Prostate gland (tissue), 2 donors: ENCODE measurements at regions not wholly inside any gene's neighbourhood (a gene's known extent, or its start where the extent isn't known, plus 50 kb on each side); places are given as distances from the start of the nearest gene placed in this dataset.

Experiments used
- CTCF ChIP-seq, 4 experiments: fragments of 200-600 bp in 2 of 4; fragments of 450-650 bp in 2 of 4; sonication (generic) in 2 of 4; IDR thresholded peaks; 1 replicate in 3 of 4; 2 replicates in 1 of 4; pipeline ENCODE4 v1.5.1; 2016 to 2019; ENCODE audit warnings: antibody characterized with exemption in 4 of 4, mild to moderate bottlenecking in 2 of 4, moderate library complexity in 2 of 4
- POLR2A ChIP-seq: fragments of 450-650 bp; IDR thresholded peaks from one replicate; pipeline ENCODE4 v1.6.1; 2016; ENCODE audit warnings: antibody characterized with exemption, mild to moderate bottlenecking
- POLR2AphosphoS5 ChIP-seq: sonication (generic); formaldehyde crosslinking; IDR thresholded peaks from one replicate; pipeline ENCODE4 v1.6.1; 2017; ENCODE audit warnings: antibody characterized with exemption

- TF ChIP-seq CTCF (IDR thresholded peaks at IDR 0.05), result no peak
- TF ChIP-seq POLR2AphosphoS5, result no peak
- TF ChIP-seq POLR2A, result no peak
Observed at GRCh38 chr6:91280494-91280830, 693.6 kb upstream of the MAP3K7 start.
